GM21381 (cell line): ENCODE measurements at regions not wholly inside any gene's neighbourhood (a gene's known extent, or its start where the extent isn't known, plus 50 kb on each side); places are given as distances from the start of the nearest gene placed in this dataset.
"Not testable (repeated sequence)": the region's sequence is repeated elsewhere in the genome, so short reads cannot be mapped to it uniquely, and the experiment has no call there.

Experiments
- ATAC-seq: cut with Tn5 transposase; IDR thresholded peaks from one replicate; pipeline ENCODE4 v1.9.1; 2021; ENCODE audit warnings: mild to moderate bottlenecking, moderate library complexity; ENCODE audit not compliant: unreplicated experiment

- no peak for ATAC-seq
These were observed 467.0 kb downstream of the PPARGC1A start for GRCh38 chr4:23422878-23423277.

- no peak for ATAC-seq
These were observed 476.2 kb downstream of the PPARGC1A start for GRCh38 chr4:23413631-23414030.

- ATAC-seq, result no peak
These were observed 477.1 kb downstream of the PPARGC1A start for GRCh38 chr4:23412701-23413100.

GRCh38 chr4:23408913-23409312, 480.9 kb downstream of the PPARGC1A start:
- ATAC-seq, result not testable (repeated sequence)

GRCh38 chr4:23401572-23401971, 488.3 kb downstream of the PPARGC1A start:
- ATAC-seq, result no peak

- no peak for ATAC-seq
These were observed 496.9 kb downstream of the PPARGC1A start for GRCh38 chr4:23392860-23393458.

- ATAC-seq, result no peak
These were observed 499.6 kb downstream of the PPARGC1A start for GRCh38 chr4:23390246-23390645.

GRCh38 chr4:23388699-23389395, 501.0 kb downstream of the PPARGC1A start:
- no peak for ATAC-seq

GRCh38 chr4:23388255-23388654, 501.6 kb downstream of the PPARGC1A start:
- ATAC-seq, result no peak

- ATAC-seq, result no peak
These were observed 505.1 kb downstream of the PPARGC1A start for GRCh38 chr4:23384741-23385140.

GRCh38 chr4:23382879-23383278, 507.0 kb downstream of the PPARGC1A start:
- no peak for ATAC-seq

- no peak for ATAC-seq
These were observed 515.6 kb downstream of the PPARGC1A start for GRCh38 chr4:23374259-23374658.

- no peak for ATAC-seq
These were observed 516.6 kb downstream of the PPARGC1A start for GRCh38 chr4:23373261-23373660.

GRCh38 chr4:23371533-23371932, 518.3 kb downstream of the PPARGC1A start:
- ATAC-seq, result no peak

- no peak for ATAC-seq
These were observed 520.5 kb downstream of the PPARGC1A start for GRCh38 chr4:23369331-23369730.

GRCh38 chr4:23368081-23368697, 521.7 kb downstream of the PPARGC1A start:
- no peak for ATAC-seq

GRCh38 chr4:23366557-23366906, 523.3 kb downstream of the PPARGC1A start:
- ATAC-seq, result no peak

- no peak for ATAC-seq
These were observed 523.8 kb downstream of the PPARGC1A start for GRCh38 chr4:23365871-23366556.

- no peak for ATAC-seq
These were observed 524.8 kb downstream of the PPARGC1A start for GRCh38 chr4:23365086-23365485.

GRCh38 chr4:23364167-23364566, 525.7 kb downstream of the PPARGC1A start:
- ATAC-seq, result no peak

- no peak for ATAC-seq
These were observed 528.4 kb downstream of the PPARGC1A start for GRCh38 chr4:23361453-23361852.

GRCh38 chr4:23360718-23361117, 529.1 kb downstream of the PPARGC1A start:
- no peak for ATAC-seq
